NB4 (cell line): ENCODE measurements at regions not wholly inside any gene's neighbourhood (a gene's known extent, or its start where the extent isn't known, plus 50 kb on each side); places are given as distances from the start of the nearest gene placed in this dataset.

Experiments
- CTCF ChIP-seq: IDR thresholded peaks from one replicate; pipeline ENCODE4 v1.5.1; 2012; ENCODE audit warnings: low read depth, low read length
- MAX ChIP-seq: IDR thresholded peaks from 2 replicates; pipeline ENCODE4 v1.6.1; 2011; ENCODE audit warnings: low read depth, low read length

GRCh38 chr2:142188562-142188961 lies 57.7 kb upstream of the LRP1B start:
- no peak for TF ChIP-seq CTCF
- no peak for TF ChIP-seq MAX
